Subcutaneous abdominal adipose tissue (tissue), 5 donors: ENCODE measurements at regions not wholly inside any gene's neighbourhood (a gene's known extent, or its start where the extent isn't known, plus 50 kb on each side); places are given as distances from the start of the nearest gene placed in this dataset.

Source experiments
- H3K27ac ChIP-seq: one replicate; pipeline ENCODE4 v1.7.0; 2013; ENCODE audit warnings: low read depth, mild to moderate bottlenecking, inconsistent platforms, low read length, moderate library complexity
- H3K27me3 ChIP-seq, 5 donors: one replicate each; pipeline ENCODE4 v1.7.0; 2013; ENCODE audit warnings: low read length in 5 of 5, inconsistent platforms in 1 of 5; ENCODE audit not compliant: control insufficient read depth in 5 of 5, insufficient read depth in 4 of 5
- H3K36me3 ChIP-seq, 5 donors: one replicate each; pipeline ENCODE4 v1.7.0; 2013; ENCODE audit warnings: low read length in 5 of 5; ENCODE audit not compliant: control insufficient read depth in 5 of 5, insufficient read depth in 5 of 5
- H3K4me1 ChIP-seq, 5 donors: one replicate each; pipeline ENCODE4 v1.7.0; 2013; ENCODE audit warnings: low read length in 5 of 5, mild to moderate bottlenecking in 3 of 5, moderate library complexity in 1 of 5; ENCODE audit not compliant: control insufficient read depth in 5 of 5, insufficient read depth in 5 of 5
- H3K4me3 ChIP-seq, 5 donors: one replicate each; pipeline ENCODE4 v1.7.0; 2013; ENCODE audit warnings: low read length in 5 of 5, low read depth in 1 of 5
- H3K9ac ChIP-seq, 5 donors: one replicate each; pipeline ENCODE4 v1.7.0; 2013; ENCODE audit warnings: low read length in 5 of 5, mild to moderate bottlenecking in 4 of 5, moderate library complexity in 3 of 5
- H3K9me3 ChIP-seq, 5 donors: one replicate each; pipeline ENCODE4 v1.7.0; 2013; ENCODE audit warnings: low read length in 5 of 5; ENCODE audit not compliant: control insufficient read depth in 5 of 5
- donor health status: healthy.
- donor health status: healthy.
- donor health status: healthy.
- donor health status: healthy.
- donor health status: healthy.

GRCh38 chr6:121521164-121521555, 85.7 kb downstream of the GJA1 start:
- H3K27me3 ChIP-seq: no peaks in the 10 kb centered on the region
- no peaks in the 10 kb centered on the region for H3K4me1 ChIP-seq
- no peak overlapping the region for H3K27ac ChIP-seq
- H3K9ac ChIP-seq: no peak overlapping the region
- H3K36me3 ChIP-seq: no peaks in the 10 kb centered on the region
- H3K4me3 ChIP-seq: no peak overlapping the region
- no peaks in the 10 kb centered on the region for H3K9me3 ChIP-seq

GRCh38 chr6:121522265-121522664, 86.8 kb downstream of the GJA1 start:
- no peaks in the 10 kb centered on the region for H3K9me3 ChIP-seq
- H3K4me1 ChIP-seq: peaks cover 0 to 2% (median 0%) of the 10 kb centered on the region in 5 donors
- no peaks in the 10 kb centered on the region for H3K27me3 ChIP-seq
- no peaks in the 10 kb centered on the region for H3K36me3 ChIP-seq
- H3K9ac ChIP-seq: no peak overlapping the region
- H3K4me3 ChIP-seq: no peak overlapping the region
- H3K27ac ChIP-seq: peak overlapping the region; percentile 12

GRCh38 chr6:121522771-121523386, 87.4 kb downstream of the GJA1 start:
- no peak overlapping the region for H3K9ac ChIP-seq

GRCh38 chr6:121523628-121524027, 88.2 kb downstream of the GJA1 start:
- Histone ChIP-seq H3K9me3 (no peaks in the 10 kb centered on the region), H3K4me1 (peaks cover 0 to 2% (median 0%) of the 10 kb centered on the region in 5 donors), H3K4me3 (no peak overlapping the region), H3K36me3 (no peaks in the 10 kb centered on the region), H3K27ac (no peak overlapping the region), H3K27me3 (no peaks in the 10 kb centered on the region), H3K9ac (no peak overlapping the region)

More at GRCh38 chr6:121522771-121523386, 87.4 kb downstream of the GJA1 start:
- no peak overlapping the region for H3K4me3 ChIP-seq
- H3K9me3 ChIP-seq: no peaks in the 10 kb centered on the region
- H3K27ac ChIP-seq: peak overlapping the region; percentile 12
- H3K4me1 ChIP-seq: peaks cover 0 to 2% (median 0%) of the 10 kb centered on the region in 5 donors
- H3K36me3 ChIP-seq: no peaks in the 10 kb centered on the region
- no peaks in the 10 kb centered on the region for H3K27me3 ChIP-seq

- no peak overlapping the region for H3K4me3 ChIP-seq
- H3K4me1 ChIP-seq: peaks cover 0 to 2% (median 0%) of the 10 kb centered on the region in 5 donors
- no peak overlapping the region for H3K27ac ChIP-seq
- no peaks in the 10 kb centered on the region for H3K27me3 ChIP-seq
- no peaks in the 10 kb centered on the region for H3K9me3 ChIP-seq
- H3K36me3 ChIP-seq: no peaks in the 10 kb centered on the region
- no peak overlapping the region for H3K9ac ChIP-seq
Observed at GRCh38 chr6:121526282-121526681, 90.8 kb downstream of the GJA1 start.

GRCh38 chr6:121531658-121532169, 96.3 kb downstream of the GJA1 start:
- Histone ChIP-seq H3K9me3 (no peaks in the 10 kb centered on the region), H3K27ac (no peak overlapping the region), H3K4me3 (no peak overlapping the region), H3K4me1 (no peaks in the 10 kb centered on the region), H3K36me3 (no peaks in the 10 kb centered on the region), H3K9ac (no peak overlapping the region), H3K27me3 (no peaks in the 10 kb centered on the region)

GRCh38 chr6:121533321-121533841, 97.9 kb downstream of the GJA1 start:
- Histone ChIP-seq H3K36me3 (no peaks in the 10 kb centered on the region), H3K4me3 (no peak overlapping the region), H3K27ac (no peak overlapping the region)

GRCh38 chr6:121535777-121536176, 100.3 kb downstream of the GJA1 start:
- no peak overlapping the region for H3K4me3 ChIP-seq
- no peaks in the 10 kb centered on the region for H3K27me3 ChIP-seq
- H3K9ac ChIP-seq: no peak overlapping the region
- no peaks in the 10 kb centered on the region for H3K36me3 ChIP-seq
- H3K4me1 ChIP-seq: no peaks in the 10 kb centered on the region
- no peak overlapping the region for H3K27ac ChIP-seq
- H3K9me3 ChIP-seq: no peaks in the 10 kb centered on the region

More at GRCh38 chr6:121533321-121533841, 97.9 kb downstream of the GJA1 start:
- Histone ChIP-seq H3K9ac (no peak overlapping the region), H3K4me1 (no peaks in the 10 kb centered on the region), H3K9me3 (no peaks in the 10 kb centered on the region), H3K27me3 (no peaks in the 10 kb centered on the region)

GRCh38 chr6:121536345-121536744, 100.9 kb downstream of the GJA1 start:
- Histone ChIP-seq H3K9ac (no peak overlapping the region), H3K4me3 (no peak overlapping the region), H3K27me3 (no peaks in the 10 kb centered on the region), H3K9me3 (no peaks in the 10 kb centered on the region), H3K36me3 (no peaks in the 10 kb centered on the region), H3K4me1 (no peaks in the 10 kb centered on the region), H3K27ac (no peak overlapping the region)

- Histone ChIP-seq H3K4me3 (no peak overlapping the region), H3K36me3 (no peaks in the 10 kb centered on the region), H3K27ac (no peak overlapping the region), H3K27me3 (no peaks in the 10 kb centered on the region), H3K4me1 (no peaks in the 10 kb centered on the region), H3K9me3 (no peaks in the 10 kb centered on the region), H3K9ac (no peak overlapping the region)
Observed at GRCh38 chr6:121539439-121539838, 104.0 kb downstream of the GJA1 start.
